ENCODE measurements at regions not wholly inside any gene's neighbourhood (a gene's known extent, or its start where the extent isn't known, plus 50 kb on each side); places are given as distances from the start of the nearest gene placed in this dataset.

GRCh38 chr3:65028024-65028423 lies 340.2 kb upstream of the ADAMTS9 start:
- no peak for TF ChIP-seq CTCF (IDR thresholded peaks at IDR 0.05)
- TF ChIP-seq POLR2A (IDR thresholded peaks at IDR 0.05), result no peak

Measured in thyroid gland (tissue), 4 donors.